NB4 (cell line): ENCODE measurements at regions not wholly inside any gene's neighbourhood (a gene's known extent, or its start where the extent isn't known, plus 50 kb on each side); places are given as distances from the start of the nearest gene placed in this dataset.

Source experiments
- DNase-seq: peaks from one replicate; pipeline ENCODE4 v3.0.0; 2010; ENCODE audit warnings: low read depth
- H3K4me3 ChIP-seq: one replicate; pipeline ENCODE4 v1.5.1; 2011; ENCODE audit warnings: mild to moderate bottlenecking, low read depth, low read length, moderate library complexity
- MYC ChIP-seq: IDR thresholded peaks from 2 replicates; pipeline ENCODE4 v1.6.1; 2011; ENCODE audit warnings: low read depth, low read length
- POLR2A ChIP-seq: IDR thresholded peaks from 2 replicates; pipeline ENCODE4 v1.6.1; 2011; ENCODE audit warnings: mild to moderate bottlenecking; ENCODE audit not compliant: insufficient read length; ENCODE audit errors: extremely low read depth
- TF ChIP-seq, protein P1 (sequence below): IDR thresholded peaks from one replicate; pipeline ENCODE4 v1.5.1; 2012; ENCODE audit warnings: low read depth, low read length
- TF ChIP-seq, protein P2 (sequence below): IDR thresholded peaks from 2 replicates; pipeline ENCODE4 v1.6.1; 2011; ENCODE audit warnings: low read depth, low read length

DNA sequence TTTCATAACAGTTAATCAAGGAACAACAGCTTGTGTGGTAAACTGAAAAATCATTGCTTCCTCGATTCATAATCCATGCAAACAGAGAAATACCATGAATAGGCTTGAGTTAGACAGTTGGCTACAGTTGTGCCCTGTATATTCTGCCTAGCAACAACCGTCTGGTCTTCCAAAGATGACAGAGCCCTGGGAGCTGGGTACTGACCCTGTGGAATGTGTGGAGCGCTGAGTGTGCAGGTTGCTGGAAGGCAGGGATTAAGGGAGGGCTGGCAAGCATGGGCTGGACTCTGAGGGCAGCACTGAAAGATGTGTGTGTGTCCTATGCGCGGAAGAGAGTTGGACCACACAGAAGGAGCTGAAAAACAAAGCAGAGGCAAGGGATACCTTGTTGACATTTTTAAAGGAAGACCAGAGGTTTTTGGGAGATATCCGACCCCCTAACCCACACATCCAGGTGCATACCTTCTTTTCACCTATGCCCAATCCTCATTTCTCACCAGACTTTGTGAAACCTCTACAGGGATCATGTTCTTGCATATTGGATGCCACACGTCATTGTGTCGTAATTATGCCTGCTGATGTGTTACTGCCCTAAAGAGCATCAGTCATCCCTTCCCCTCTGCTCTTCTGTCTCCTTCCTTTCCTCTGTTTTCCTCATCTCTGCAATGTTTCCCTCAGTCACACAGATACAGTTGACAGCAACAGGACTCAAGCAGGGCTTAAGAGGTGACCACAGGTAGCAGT is 58.2 kb upstream of the VGLL2 start:
- no peak for DNase-seq
- TF ChIP-seq, protein P1, sequence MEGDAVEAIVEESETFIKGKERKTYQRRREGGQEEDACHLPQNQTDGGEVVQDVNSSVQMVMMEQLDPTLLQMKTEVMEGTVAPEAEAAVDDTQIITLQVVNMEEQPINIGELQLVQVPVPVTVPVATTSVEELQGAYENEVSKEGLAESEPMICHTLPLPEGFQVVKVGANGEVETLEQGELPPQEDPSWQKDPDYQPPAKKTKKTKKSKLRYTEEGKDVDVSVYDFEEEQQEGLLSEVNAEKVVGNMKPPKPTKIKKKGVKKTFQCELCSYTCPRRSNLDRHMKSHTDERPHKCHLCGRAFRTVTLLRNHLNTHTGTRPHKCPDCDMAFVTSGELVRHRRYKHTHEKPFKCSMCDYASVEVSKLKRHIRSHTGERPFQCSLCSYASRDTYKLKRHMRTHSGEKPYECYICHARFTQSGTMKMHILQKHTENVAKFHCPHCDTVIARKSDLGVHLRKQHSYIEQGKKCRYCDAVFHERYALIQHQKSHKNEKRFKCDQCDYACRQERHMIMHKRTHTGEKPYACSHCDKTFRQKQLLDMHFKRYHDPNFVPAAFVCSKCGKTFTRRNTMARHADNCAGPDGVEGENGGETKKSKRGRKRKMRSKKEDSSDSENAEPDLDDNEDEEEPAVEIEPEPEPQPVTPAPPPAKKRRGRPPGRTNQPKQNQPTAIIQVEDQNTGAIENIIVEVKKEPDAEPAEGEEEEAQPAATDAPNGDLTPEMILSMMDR: no peak
- no peak for TF ChIP-seq POLR2A
- TF ChIP-seq, protein P2, sequence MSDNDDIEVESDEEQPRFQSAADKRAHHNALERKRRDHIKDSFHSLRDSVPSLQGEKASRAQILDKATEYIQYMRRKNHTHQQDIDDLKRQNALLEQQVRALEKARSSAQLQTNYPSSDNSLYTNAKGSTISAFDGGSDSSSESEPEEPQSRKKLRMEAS: no peak
- TF ChIP-seq MYC: no peak

DNA sequence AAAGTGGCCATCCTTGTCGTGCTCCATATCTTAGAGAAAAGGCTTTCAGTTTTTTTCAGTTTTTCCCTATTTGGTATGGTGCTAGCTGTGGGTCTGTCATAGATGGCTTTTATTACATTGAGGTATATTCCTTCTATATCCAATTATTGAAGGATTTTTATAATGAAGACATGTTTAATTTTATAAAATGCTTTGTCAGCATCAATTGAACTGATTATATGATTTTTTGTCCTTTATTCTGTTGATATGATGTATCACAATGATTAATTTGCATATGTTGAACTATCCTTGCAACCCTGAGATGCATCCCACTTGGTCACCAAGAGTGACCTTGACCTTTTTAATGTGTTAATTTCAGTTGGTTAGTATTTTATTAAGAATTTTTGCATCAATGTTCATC is 55.1 kb upstream of the VGLL2 start:
- no peak for DNase-seq
- H3K4me3 ChIP-seq: no peak overlapping the region
- TF ChIP-seq POLR2A (no peak), MYC (no peak)
- TF ChIP-seq, protein P2: no peak
- TF ChIP-seq, protein P1: no peak

More for the DNA sequence above, 58.2 kb upstream of the VGLL2 start:
- H3K4me3 ChIP-seq: no peak overlapping the region

DNA sequence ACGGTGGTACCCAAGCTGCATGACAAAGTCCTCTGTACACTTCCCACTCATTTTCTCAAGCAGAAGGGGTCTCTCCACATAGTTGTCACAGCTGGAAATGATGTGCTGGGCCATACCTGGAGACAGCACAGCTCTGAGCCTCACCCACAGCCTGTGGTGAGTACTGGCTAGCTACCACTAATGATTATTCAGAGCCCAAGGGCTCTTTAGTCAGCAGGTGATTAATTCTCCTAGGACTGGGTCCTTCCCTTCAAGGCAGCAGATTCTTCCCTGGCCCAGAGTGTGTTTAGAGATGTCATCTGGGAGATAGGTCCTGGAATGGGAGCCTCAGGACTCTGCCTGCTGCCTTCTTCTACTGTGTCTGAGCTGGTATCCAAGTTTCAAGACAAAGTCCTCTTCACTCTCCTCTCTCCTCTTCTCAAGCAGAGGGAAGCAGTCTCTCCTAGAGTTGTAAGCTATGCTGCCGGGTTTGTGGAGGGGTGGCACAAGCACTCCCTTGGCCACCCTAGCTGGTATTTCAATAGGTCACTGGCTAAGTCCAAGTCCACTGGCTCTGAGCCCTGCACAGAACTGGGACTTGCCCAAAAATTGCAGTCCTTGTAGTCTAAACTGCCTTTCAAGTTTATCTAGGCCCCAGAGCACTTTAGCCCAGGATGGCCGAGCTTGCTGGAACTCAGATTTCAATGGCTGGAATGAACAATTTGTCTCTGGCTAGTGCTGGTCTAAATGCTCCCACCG is 49.8 kb upstream of the VGLL2 start:
- DNase-seq: no peak
- no peak overlapping the region for H3K4me3 ChIP-seq
- no peak for TF ChIP-seq MYC
- TF ChIP-seq, protein P2: no peak
- no peak for TF ChIP-seq POLR2A
- TF ChIP-seq, protein P1: no peak
